Mesendoderm (in vitro differentiated cells): ENCODE measurements at regions not wholly inside any gene's neighbourhood (a gene's known extent, or its start where the extent isn't known, plus 50 kb on each side); places are given as distances from the start of the nearest gene placed in this dataset.

Experiments used
- DNase-seq: peaks from one replicate; pipeline ENCODE4 v3.0.0; 2013
- H2AK5ac ChIP-seq: 2 replicates; pipeline ENCODE4 v1.6.1; 2013; ENCODE audit warnings: low read length, inconsistent platforms
- H2BK120ac ChIP-seq: 2 replicates; pipeline ENCODE4 v1.6.1; 2013; ENCODE audit warnings: low read depth, mild to moderate bottlenecking, low read length, moderate library complexity, mixed read lengths
- H2BK15ac ChIP-seq: replicated peaks from 2 replicates; pipeline ENCODE4 v1.6.1; 2013; ENCODE audit warnings: low read depth, mild to moderate bottlenecking, moderate library complexity
- H2BK5ac ChIP-seq: 2 replicates; pipeline ENCODE4 v1.6.1; 2013; ENCODE audit warnings: low read length, inconsistent platforms
- H3K18ac ChIP-seq: 2 replicates; pipeline ENCODE4 v1.6.1; 2013; ENCODE audit warnings: mild to moderate bottlenecking, low read length, mixed read lengths
- H3K23ac ChIP-seq: one replicate; pipeline ENCODE4 v1.6.1; 2013; ENCODE audit warnings: low read length
- H3K27ac ChIP-seq: 2 replicates; pipeline ENCODE4 v1.5.1; 2013; ENCODE audit warnings: low read depth, mild to moderate bottlenecking, inconsistent platforms, low read length, moderate library complexity
- H3K27me3 ChIP-seq: 2 replicates; pipeline ENCODE4 v1.6.1; 2013; ENCODE audit warnings: low read length, control low read depth, mild to moderate bottlenecking, inconsistent platforms; ENCODE audit not compliant: insufficient read depth, poor library complexity
- H3K36me3 ChIP-seq: 2 replicates; pipeline ENCODE4 v1.6.1; 2013; ENCODE audit warnings: low read length, inconsistent platforms; ENCODE audit not compliant: control insufficient read depth, insufficient read depth
- H3K4ac ChIP-seq: one replicate; pipeline ENCODE4 v1.6.1; 2013; ENCODE audit warnings: low read depth, mild to moderate bottlenecking, low read length, moderate library complexity
- H3K4me1 ChIP-seq: 2 replicates; pipeline ENCODE4 v1.6.1; 2013; ENCODE audit warnings: low read depth, low read length, inconsistent platforms; ENCODE audit not compliant: control insufficient read depth
- H3K4me2 ChIP-seq: 2 replicates; pipeline ENCODE4 v1.6.1; 2013; ENCODE audit warnings: low read length
- H3K4me3 ChIP-seq: 2 replicates; pipeline ENCODE4 v1.5.1; 2013; ENCODE audit warnings: mild to moderate bottlenecking, low read length
- H3K56ac ChIP-seq: one replicate; pipeline ENCODE4 v1.6.1; 2013; ENCODE audit warnings: low read length
- H3K79me1 ChIP-seq: 2 replicates; pipeline ENCODE4 v1.6.1; 2013; ENCODE audit warnings: low read length, inconsistent platforms
- H3K79me2 ChIP-seq: 2 replicates; pipeline ENCODE4 v1.6.1; 2013; ENCODE audit warnings: mild to moderate bottlenecking, low read length; ENCODE audit not compliant: control insufficient read depth, insufficient read depth
- H3K9ac ChIP-seq: 2 replicates; pipeline ENCODE4 v1.6.1; 2013; ENCODE audit warnings: low read length, inconsistent platforms
- H4K5ac ChIP-seq: one replicate; pipeline ENCODE4 v1.6.1; 2013; ENCODE audit warnings: low read length
- H4K8ac ChIP-seq: one replicate; pipeline ENCODE4 v1.6.1; 2013; ENCODE audit warnings: low read depth, mild to moderate bottlenecking, control low read depth, low read length, moderate library complexity
- WGBS: extraction: QIAGEN DNeasy Blood & Tissue Kit; methylation state at CpG from one replicate; pipeline ENCODE4 v1.1.7; 2013; ENCODE audit warnings: low lambda C conversion rate, missing lambda C conversion rate; ENCODE audit not compliant: insufficient coverage; ENCODE audit errors: extremely low coverage; 5-methylcytosine and 5-hydroxymethylcytosine counted together

DNA sequence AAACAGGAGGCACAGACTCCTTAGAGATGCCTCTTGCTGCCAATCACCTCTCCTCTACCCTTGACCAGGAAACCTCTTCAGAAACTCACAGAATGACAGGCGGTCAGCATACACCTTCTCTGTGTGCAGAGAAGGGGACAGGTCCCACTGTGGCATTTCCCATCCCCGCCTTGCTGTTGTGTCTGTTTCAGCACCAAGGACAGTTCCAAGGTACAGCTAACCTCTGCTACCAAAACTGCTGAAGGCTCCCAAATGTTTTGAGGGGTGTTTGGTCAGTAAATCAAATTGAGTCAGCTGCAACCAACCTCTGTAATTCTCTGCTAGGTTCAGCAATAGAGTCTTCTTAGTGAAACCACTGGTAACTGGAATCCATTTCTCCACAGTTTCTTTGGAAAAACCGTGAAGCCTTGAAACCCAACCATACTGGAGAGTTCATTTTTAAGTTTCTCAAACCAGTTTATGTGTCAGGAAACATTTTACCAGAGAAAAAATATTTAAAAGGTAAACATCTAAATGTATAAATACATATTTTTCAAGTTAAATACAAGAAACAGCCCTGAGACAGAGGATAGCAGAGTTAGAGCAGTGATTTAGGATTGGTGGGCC is 122.0 kb downstream of the DRD1 start:
- no CpG with 5 or more reads among the region's 3 CpGs for WGBS

DNA sequence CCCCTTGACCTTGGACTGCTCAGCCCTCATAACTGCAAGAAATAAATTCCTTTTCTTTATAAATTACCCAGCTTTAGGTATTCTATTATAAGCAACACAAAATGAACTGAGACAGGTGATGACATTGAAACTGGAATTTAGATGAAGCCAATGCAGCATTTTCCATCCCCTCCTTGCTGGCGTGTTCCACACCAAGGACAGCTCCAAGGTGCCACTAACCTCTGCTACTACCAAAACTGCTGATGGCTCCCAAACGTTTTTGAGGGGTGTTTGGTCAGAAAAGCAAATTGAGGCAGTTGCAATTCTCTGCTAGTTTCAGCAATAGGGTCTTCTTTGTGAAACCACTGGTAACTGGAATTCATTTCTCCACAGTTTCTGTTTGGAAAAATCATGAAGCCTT is 124.8 kb downstream of the DRD1 start:
- no peak overlapping the region for H3K18ac ChIP-seq
- no peak overlapping the region for H4K5ac ChIP-seq
- H2BK5ac ChIP-seq: no peak overlapping the region
- H3K56ac ChIP-seq: no peak overlapping the region
- no peak overlapping the region for H3K23ac ChIP-seq
- no peak overlapping the region for H2BK120ac ChIP-seq
- H3K27ac ChIP-seq: no peak overlapping the region
- no peaks in the 10 kb centered on the region for H3K4me1 ChIP-seq
- H3K79me2 ChIP-seq: no peaks in the 10 kb centered on the region
- no peak overlapping the region for H3K4me2 ChIP-seq
- H3K9ac ChIP-seq: no peak overlapping the region
- H3K4me3 ChIP-seq: no peak overlapping the region
- H3K36me3 ChIP-seq: no peaks in the 10 kb centered on the region
- H3K79me1 ChIP-seq: no peaks in the 10 kb centered on the region
- no peak for DNase-seq
- H2BK15ac ChIP-seq: no peak overlapping the region
- no peak overlapping the region for H2AK5ac ChIP-seq
- no peak overlapping the region for H3K4ac ChIP-seq
- H3K27me3 ChIP-seq: no peaks in the 10 kb centered on the region
- no CpG with 5 or more reads among the region's 2 CpGs for WGBS
- no peak overlapping the region for H4K8ac ChIP-seq

More for the DNA sequence above, 122.0 kb downstream of the DRD1 start:
- Histone ChIP-seq H3K4ac (no peak overlapping the region), H3K4me3 (no peak overlapping the region), H3K56ac (no peak overlapping the region), H3K79me2 (no peaks in the 10 kb centered on the region), H2BK120ac (no peak overlapping the region), H3K4me2 (no peak overlapping the region), H3K36me3 (no peaks in the 10 kb centered on the region), H3K27ac (no peak overlapping the region), H3K9ac (no peak overlapping the region), H3K18ac (no peak overlapping the region), H2AK5ac (no peak overlapping the region), H3K4me1 (peaks cover 4% of the 10 kb centered on the region), H2BK15ac (no peak overlapping the region), H3K27me3 (no peaks in the 10 kb centered on the region), H4K8ac (no peak overlapping the region), H2BK5ac (no peak overlapping the region), H3K23ac (no peak overlapping the region), H3K79me1 (no peaks in the 10 kb centered on the region), H4K5ac (no peak overlapping the region)
- peak; percentile 84 for DNase-seq

GRCh38 chr5:175317872-175318271 is 126.1 kb downstream of the DRD1 start:
- Histone ChIP-seq H3K79me1 (no peaks in the 10 kb centered on the region), H3K23ac (no peak overlapping the region), H3K56ac (no peak overlapping the region), H2BK5ac (no peak overlapping the region), H3K4me2 (no peak overlapping the region), H3K4me1 (no peaks in the 10 kb centered on the region), H3K9ac (no peak overlapping the region), H3K4me3 (no peak overlapping the region), H2BK120ac (no peak overlapping the region), H4K5ac (no peak overlapping the region), H2BK15ac (no peak overlapping the region), H3K18ac (no peak overlapping the region), H4K8ac (no peak overlapping the region), H2AK5ac (no peak overlapping the region), H3K79me2 (no peaks in the 10 kb centered on the region), H3K4ac (no peak overlapping the region), H3K27me3 (no peaks in the 10 kb centered on the region), H3K36me3 (no peaks in the 10 kb centered on the region), H3K27ac (no peak overlapping the region)
- DNase-seq: no peak

- no peak overlapping the region for H3K4ac ChIP-seq
- H3K9ac ChIP-seq: no peak overlapping the region
- H2BK15ac ChIP-seq: no peak overlapping the region
- no peak overlapping the region for H3K27ac ChIP-seq
- no peaks in the 10 kb centered on the region for H3K79me1 ChIP-seq
- no peak overlapping the region for H3K4me2 ChIP-seq
- no peak for DNase-seq
- H3K23ac ChIP-seq: no peak overlapping the region
- no peaks in the 10 kb centered on the region for H3K36me3 ChIP-seq
- no peak overlapping the region for H2BK5ac ChIP-seq
- no peak overlapping the region for H4K5ac ChIP-seq
- no peak overlapping the region for H3K56ac ChIP-seq
- no peaks in the 10 kb centered on the region for H3K79me2 ChIP-seq
- H3K4me1 ChIP-seq: no peaks in the 10 kb centered on the region
- no peak overlapping the region for H2BK120ac ChIP-seq
- no peaks in the 10 kb centered on the region for H3K27me3 ChIP-seq
- no CpG with 5 or more reads among the region's 2 CpGs for WGBS
- H2AK5ac ChIP-seq: no peak overlapping the region
- H3K4me3 ChIP-seq: no peak overlapping the region
- no peak overlapping the region for H3K18ac ChIP-seq
- H4K8ac ChIP-seq: no peak overlapping the region
Measured at GRCh38 chr5:175309218-175309810, 134.7 kb downstream of the DRD1 start.

- no CpG with 5 or more reads among the region's 5 CpGs for WGBS
Measured at GRCh38 chr5:175308701-175309100, 135.3 kb downstream of the DRD1 start.

DNA sequence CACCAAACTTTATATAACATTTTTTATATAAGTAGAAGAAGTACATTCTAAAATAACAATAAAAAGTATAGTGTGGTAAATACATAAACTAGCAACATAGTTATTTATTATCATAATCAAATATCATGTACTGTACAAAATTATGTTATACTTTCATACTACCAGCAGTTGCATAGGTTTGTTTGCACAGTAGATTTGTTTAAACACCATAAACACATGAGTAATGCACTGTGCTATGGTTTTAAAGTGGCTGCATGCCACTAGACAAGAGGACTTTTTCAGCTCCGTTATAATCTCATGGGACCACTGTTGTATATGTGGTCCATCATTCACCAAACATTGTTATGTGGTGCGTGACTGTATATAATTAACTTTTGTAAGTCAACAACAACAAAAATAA is 137.6 kb downstream of the DRD1 start:
- Histone ChIP-seq H3K56ac (no peak overlapping the region), H4K5ac (no peak overlapping the region), H3K18ac (no peak overlapping the region), H3K27ac (no peak overlapping the region), H3K4me3 (no peak overlapping the region), H3K4me1 (no peaks in the 10 kb centered on the region), H3K79me2 (no peaks in the 10 kb centered on the region), H3K36me3 (no peaks in the 10 kb centered on the region), H3K9ac (no peak overlapping the region), H3K23ac (no peak overlapping the region), H2BK15ac (no peak overlapping the region), H2BK120ac (no peak overlapping the region), H3K4ac (no peak overlapping the region), H3K4me2 (no peak overlapping the region), H4K8ac (no peak overlapping the region), H3K27me3 (no peaks in the 10 kb centered on the region), H2AK5ac (no peak overlapping the region), H2BK5ac (no peak overlapping the region), H3K79me1 (no peaks in the 10 kb centered on the region)
- DNase-seq: no peak
- WGBS: no CpG with 5 or more reads among the region's 2 CpGs

More at GRCh38 chr5:175308701-175309100, 135.3 kb downstream of the DRD1 start:
- Histone ChIP-seq H3K79me2 (no peaks in the 10 kb centered on the region), H3K18ac (no peak overlapping the region), H3K4ac (no peak overlapping the region), H3K27me3 (no peaks in the 10 kb centered on the region), H2BK15ac (no peak overlapping the region), H3K36me3 (no peaks in the 10 kb centered on the region), H2BK5ac (no peak overlapping the region), H3K9ac (no peak overlapping the region), H2AK5ac (no peak overlapping the region), H3K4me2 (no peak overlapping the region), H2BK120ac (no peak overlapping the region), H3K4me3 (no peak overlapping the region), H3K27ac (no peak overlapping the region), H3K23ac (no peak overlapping the region), H3K4me1 (no peaks in the 10 kb centered on the region), H3K79me1 (no peaks in the 10 kb centered on the region), H4K5ac (no peak overlapping the region), H4K8ac (no peak overlapping the region), H3K56ac (no peak overlapping the region)
- DNase-seq: no peak
